ENCODE measurements at regions not wholly inside any gene's neighbourhood (a gene's known extent, or its start where the extent isn't known, plus 50 kb on each side); places are given as distances from the start of the nearest gene placed in this dataset.
A peak's percentile ranks its signal among the peaks of the same experiment; 100 is the strongest.

- DNase-seq (ENCODE audit: low read depth), result no peak
Observed at GRCh38 chr6:66481216-66481615, 774.2 kb upstream of the EYS start.

GRCh38 chr6:66478705-66479104, 771.7 kb upstream of the EYS start:
- DNase-seq (ENCODE audit: low read depth), result no peak

GRCh38 chr6:66435321-66435720, 728.3 kb upstream of the EYS start:
- no peak for DNase-seq (ENCODE audit: low read depth)

- DNase-seq (ENCODE audit: low read depth), result peak; percentile 86
Observed at GRCh38 chr6:66429210-66429609, 722.2 kb upstream of the EYS start.

GRCh38 chr6:66423047-66423446, 716.0 kb upstream of the EYS start:
- no peak for DNase-seq (ENCODE audit: low read depth)

GRCh38 chr6:66421570-66421969, 714.5 kb upstream of the EYS start:
- DNase-seq (ENCODE audit: low read depth), result no peak

GRCh38 chr6:66418906-66419305, 711.9 kb upstream of the EYS start:
- no peak for DNase-seq (ENCODE audit: low read depth)

- no peak for DNase-seq (ENCODE audit: low read depth)
Observed at GRCh38 chr6:66403966-66404365, 696.9 kb upstream of the EYS start.

GRCh38 chr6:66402873-66403272, 695.8 kb upstream of the EYS start:
- DNase-seq (ENCODE audit: low read depth), result no peak

- DNase-seq (ENCODE audit: low read depth), result no peak
Observed at GRCh38 chr6:66396549-66396948, 689.5 kb upstream of the EYS start.

- DNase-seq (ENCODE audit: low read depth), result no peak
Observed at GRCh38 chr6:66396145-66396544, 689.1 kb upstream of the EYS start.

GRCh38 chr6:66390393-66390792, 683.4 kb upstream of the EYS start:
- no peak for DNase-seq (ENCODE audit: low read depth)

GRCh38 chr6:66376001-66376400, 669.0 kb upstream of the EYS start:
- DNase-seq (ENCODE audit: low read depth), result no peak

- DNase-seq (ENCODE audit: low read depth), result no peak
Observed at GRCh38 chr6:66369407-66369806, 662.4 kb upstream of the EYS start.

- no peak for DNase-seq (ENCODE audit: low read depth)
Observed at GRCh38 chr6:66362888-66363287, 655.9 kb upstream of the EYS start.

- DNase-seq (ENCODE audit: low read depth), result no peak
Observed at GRCh38 chr6:66361886-66362285, 654.9 kb upstream of the EYS start.

- DNase-seq (ENCODE audit: low read depth), result no peak
Observed at GRCh38 chr6:66357781-66358180, 650.8 kb upstream of the EYS start.

GRCh38 chr6:66355471-66355870, 648.4 kb upstream of the EYS start:
- DNase-seq (ENCODE audit: low read depth), result no peak

GRCh38 chr6:66344796-66345195, 637.8 kb upstream of the EYS start:
- DNase-seq (ENCODE audit: low read depth), result peak; percentile 51

GRCh38 chr6:66340736-66341135, 633.7 kb upstream of the EYS start:
- DNase-seq (ENCODE audit: low read depth), result no peak

GRCh38 chr6:66336176-66336575, 629.1 kb upstream of the EYS start:
- DNase-seq (ENCODE audit: low read depth), result no peak

GRCh38 chr6:66328200-66328599, 621.2 kb upstream of the EYS start:
- no peak for DNase-seq (ENCODE audit: low read depth)

- no peak for DNase-seq (ENCODE audit: low read depth)
Observed at GRCh38 chr6:66326228-66326627, 619.2 kb upstream of the EYS start.

GRCh38 chr6:66321017-66321416, 614.0 kb upstream of the EYS start:
- DNase-seq (ENCODE audit: low read depth), result no peak

GRCh38 chr6:66307490-66307889, 600.5 kb upstream of the EYS start:
- DNase-seq (ENCODE audit: low read depth), result no peak

All from forelimb muscle (tissue), 1 donor.